ENCODE measurements at regions not wholly inside any gene's neighbourhood (a gene's known extent, or its start where the extent isn't known, plus 50 kb on each side); places are given as distances from the start of the nearest gene placed in this dataset.

DNA sequence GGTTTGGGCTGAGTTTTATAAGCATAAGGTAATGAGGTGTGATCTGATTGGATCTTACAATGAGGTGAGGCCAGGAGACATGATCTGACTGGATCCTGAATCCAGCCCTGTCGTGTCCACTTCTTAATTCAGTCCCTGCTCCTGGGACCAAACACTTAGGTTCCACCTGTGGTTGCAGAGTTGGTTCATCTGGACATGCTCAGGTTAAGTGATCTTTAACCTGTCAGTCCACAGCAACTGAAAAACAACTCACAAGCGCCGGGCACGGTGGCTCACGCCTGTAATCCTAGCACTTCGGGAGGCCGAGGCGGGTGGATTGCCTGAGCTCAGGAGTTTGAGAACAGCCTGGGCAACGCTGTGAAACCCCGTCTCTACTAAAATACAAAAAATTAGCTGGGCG lies 679.3 kb upstream of the ALCAM start:
- TF ChIP-seq CTCF (IDR thresholded peaks at IDR 0.05) = no peak
- DNase-seq (no peak), ATAC-seq (ENCODE audit: poor library complexity) (no peak)
- intact Hi-C loops (cut with DNase I, micrococcal nuclease) = no loop called here
- H3K4me1 ChIP-seq (ENCODE audit: insufficient read depth, low read length) = no peaks in the 10 kb centered on the region
- H3K27me3 ChIP-seq (ENCODE audit: control insufficient read depth in 1 of 2, insufficient read depth in 2 of 2, low read length in 2 of 2) = no peaks in the 10 kb centered on the region
- Mint-ChIP-seq H3K4me3 (no peak overlapping the region), H3K27ac (no peak overlapping the region), H3K4me1 (ENCODE audit: low read depth) (no peaks in the 10 kb centered on the region), H3K27me3 (no peaks in the 10 kb centered on the region), H3K36me3 (ENCODE audit: low read depth) (no peaks in the 10 kb centered on the region), H3K9me3 (peaks cover 8% of the 10 kb centered on the region)
- H3K9me3 ChIP-seq (ENCODE audit: control insufficient read depth in 1 of 2, insufficient read depth in 1 of 2, low read length in 2 of 2) = peaks cover 0 to 9% of the 10 kb centered on the region in 2 experiments
- no peak overlapping the region for H3K27ac ChIP-seq (ENCODE audit: low read depth in 1 of 2, low read length in 2 of 2)
- ChIA-PET CTCF (no interaction called here), POLR2A (no interaction called here)
- no peak overlapping the region for H3K4me3 ChIP-seq (ENCODE audit: low read length)
- no peaks in the 10 kb centered on the region for H3K36me3 ChIP-seq (ENCODE audit: insufficient read depth, low read length)

DNA sequence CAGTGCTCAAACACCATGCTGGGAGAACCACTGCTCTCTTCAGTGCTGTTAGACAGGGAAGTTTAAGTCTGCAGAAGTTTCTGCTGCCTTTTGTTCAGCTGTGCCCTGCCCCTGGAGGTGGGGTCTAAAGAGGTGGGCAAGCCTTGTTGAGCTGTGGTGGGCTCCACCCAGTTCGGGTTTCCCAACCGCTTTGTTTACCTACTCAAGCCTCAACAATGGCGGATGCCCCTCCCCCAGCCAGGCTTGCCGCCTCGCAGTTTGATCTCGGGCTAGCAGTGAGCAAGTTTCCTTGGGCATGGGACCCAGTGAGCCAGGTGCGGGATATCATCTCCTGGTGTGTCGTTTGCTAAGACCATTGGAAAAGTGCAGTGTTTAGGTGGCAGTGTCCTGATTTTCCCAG lies 670.2 kb upstream of the ALCAM start:
- intact Hi-C loops (cut with DNase I, micrococcal nuclease) = no loop called here
- no peak for DNase-seq
- Mint-ChIP-seq H3K36me3 (ENCODE audit: low read depth) (no peaks in the 10 kb centered on the region), H3K27ac (no peak overlapping the region), H3K9me3 (peaks cover 6% of the 10 kb centered on the region), H3K4me3 (no peak overlapping the region), H3K27me3 (no peaks in the 10 kb centered on the region), H3K4me1 (ENCODE audit: low read depth) (no peaks in the 10 kb centered on the region)
- Histone ChIP-seq H3K27ac (ENCODE audit: low read depth in 1 of 2, low read length in 2 of 2) (no peak overlapping the region), H3K4me1 (ENCODE audit: insufficient read depth, low read length) (no peaks in the 10 kb centered on the region), H3K4me3 (ENCODE audit: low read length) (no peak overlapping the region), H3K36me3 (ENCODE audit: insufficient read depth, low read length) (no peaks in the 10 kb centered on the region), H3K27me3 (ENCODE audit: control insufficient read depth in 1 of 2, insufficient read depth in 2 of 2, low read length in 2 of 2) (no peaks in the 10 kb centered on the region), H3K9me3 (ENCODE audit: control insufficient read depth in 1 of 2, insufficient read depth in 1 of 2, low read length in 2 of 2) (peaks cover 0 to 6% of the 10 kb centered on the region in 2 experiments)
- POLR2A ChIA-PET = no interaction called here
- ATAC-seq (ENCODE audit: poor library complexity) = no peak
- CTCF ChIA-PET = no interaction called here
- TF ChIP-seq CTCF (IDR thresholded peaks at IDR 0.05) = no peak

DNA sequence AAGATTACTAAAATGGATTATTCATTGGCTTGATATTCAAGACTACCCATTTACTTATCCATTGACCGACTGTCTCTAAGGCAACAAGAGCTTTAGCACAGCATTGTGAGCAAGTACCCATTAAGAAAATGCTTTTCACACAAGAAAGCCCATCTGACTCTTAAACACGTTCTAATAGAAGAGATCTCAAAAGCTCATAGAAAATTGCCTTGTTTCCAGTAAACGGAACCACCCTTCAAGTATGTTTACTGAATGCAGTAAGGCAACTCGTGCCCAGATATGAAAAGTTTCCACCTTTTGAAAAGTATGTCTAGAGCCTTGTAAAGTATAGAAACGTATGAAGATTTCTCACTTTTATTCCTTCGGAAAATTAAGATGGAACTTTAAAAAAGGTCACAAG lies 655.3 kb upstream of the ALCAM start:
- no peaks in the 10 kb centered on the region for H3K27me3 Mint-ChIP-seq
- H3K4me1 ChIP-seq (ENCODE audit: insufficient read depth, low read length) = no peaks in the 10 kb centered on the region
- no peak for TF ChIP-seq CTCF (IDR thresholded peaks at IDR 0.05)
- no peaks in the 10 kb centered on the region for H3K9me3 Mint-ChIP-seq
- CTCF ChIA-PET = no interaction called here
- H3K36me3 Mint-ChIP-seq (ENCODE audit: low read depth) = no peaks in the 10 kb centered on the region
- H3K36me3 ChIP-seq (ENCODE audit: insufficient read depth, low read length) = no peaks in the 10 kb centered on the region
- ATAC-seq (ENCODE audit: poor library complexity) (no peak), DNase-seq (no peak)
- H3K27ac ChIP-seq (ENCODE audit: low read depth in 1 of 2, low read length in 2 of 2) = no peak overlapping the region
- no peaks in the 10 kb centered on the region for H3K9me3 ChIP-seq (ENCODE audit: control insufficient read depth in 1 of 2, insufficient read depth in 1 of 2, low read length in 2 of 2)
- no peak overlapping the region for H3K27ac Mint-ChIP-seq
- no peaks in the 10 kb centered on the region for H3K27me3 ChIP-seq (ENCODE audit: control insufficient read depth in 1 of 2, insufficient read depth in 2 of 2, low read length in 2 of 2)
- POLR2A ChIA-PET = no interaction called here
- no peak overlapping the region for H3K4me3 ChIP-seq (ENCODE audit: low read length)
- no peaks in the 10 kb centered on the region for H3K4me1 Mint-ChIP-seq (ENCODE audit: low read depth)
- intact Hi-C loops (cut with DNase I, micrococcal nuclease) = no loop called here
- no peak overlapping the region for H3K4me3 Mint-ChIP-seq
